Fibroblast of skin of scalp (primary cell): ENCODE measurements at regions not wholly inside any gene's neighbourhood (a gene's known extent, or its start where the extent isn't known, plus 50 kb on each side); places are given as distances from the start of the nearest gene placed in this dataset.

Experiments
- DNase-seq: peaks from one replicate; pipeline ENCODE4 v3.0.0-alpha.2; 2013

DNA sequence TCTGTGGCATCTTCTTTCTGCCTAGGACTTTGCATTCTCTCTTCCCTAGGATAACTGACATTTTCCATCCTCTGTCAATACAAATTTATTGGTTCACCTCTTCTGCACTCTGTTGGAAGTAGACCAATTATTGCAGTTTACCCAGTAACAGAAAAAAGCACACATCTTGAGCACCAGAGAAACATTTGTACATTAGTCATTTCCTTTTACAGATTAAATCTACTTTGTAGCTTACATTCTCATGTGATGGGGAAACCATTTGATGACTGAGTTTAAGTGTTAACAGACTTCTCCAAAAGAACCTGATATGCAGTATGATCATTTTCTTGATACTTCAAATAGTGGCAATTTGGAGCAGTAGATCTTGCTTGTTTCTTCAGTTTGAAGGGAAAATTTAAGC, 1098.8 kb downstream of the DTWD2 start:
- peak; percentile 20 for DNase-seq

- DNase-seq = peak; percentile 7
Observed at GRCh38 chr5:117888688-117889087, 1099.7 kb downstream of the DTWD2 start.

DNA sequence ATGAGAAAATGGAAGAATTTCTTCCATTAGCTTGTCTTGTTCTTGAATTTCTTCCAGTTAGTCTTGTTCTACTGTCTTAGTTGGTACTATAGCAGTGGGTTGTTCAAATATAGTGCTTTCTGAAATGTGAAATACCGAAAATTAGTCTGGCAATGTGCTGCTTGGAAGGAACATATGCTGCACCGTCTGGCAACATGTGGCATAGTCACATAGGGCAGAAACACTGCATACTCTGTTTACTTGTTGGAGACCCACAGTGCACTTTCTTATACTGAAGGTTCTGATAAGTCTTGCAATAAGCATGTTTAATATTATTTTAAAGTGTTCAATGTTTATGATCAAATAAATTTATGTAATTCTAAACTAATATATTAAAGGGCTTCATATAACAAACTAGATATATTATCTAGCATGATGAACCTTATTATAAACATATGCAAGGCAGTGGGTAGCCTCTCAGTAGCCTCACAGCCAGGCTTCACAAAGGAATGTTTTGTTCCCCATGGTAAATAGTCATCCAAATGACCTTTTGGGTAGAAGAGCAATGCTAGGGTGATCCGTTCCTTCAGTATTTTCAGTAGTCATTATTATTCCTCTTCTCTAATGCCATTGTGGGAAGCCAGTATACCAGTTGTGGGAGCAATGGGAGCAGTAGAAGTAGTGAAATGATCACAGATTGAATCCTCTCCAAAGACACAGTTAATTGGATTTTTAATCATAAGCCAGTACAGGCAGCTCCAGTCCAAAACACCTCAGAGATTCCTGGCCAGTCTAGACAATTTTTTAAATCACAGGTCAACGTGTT, 1106.7 kb downstream of the DTWD2 start:
- no peak for DNase-seq

GRCh38 chr5:117880932-117881331, 1107.4 kb downstream of the DTWD2 start:
- no peak for DNase-seq

DNA sequence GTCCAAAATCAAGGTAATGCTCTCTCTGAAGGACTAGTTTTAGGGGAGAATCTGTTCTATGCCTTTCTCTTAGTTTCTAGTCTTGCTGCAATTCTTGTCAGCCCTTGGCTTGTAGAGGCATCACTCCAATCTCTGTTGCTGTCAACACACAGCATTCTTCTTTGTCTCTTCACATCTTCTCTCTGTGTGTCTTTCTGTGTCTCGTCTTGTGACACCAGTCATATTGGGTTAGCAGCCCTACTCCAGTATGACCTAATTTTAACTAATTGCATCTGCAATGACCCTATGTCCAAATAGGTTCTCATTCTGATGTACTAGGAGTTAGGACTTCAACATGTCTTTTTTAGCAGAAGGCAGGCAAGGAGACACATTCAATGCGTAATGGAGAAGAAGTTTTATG, 1110.6 kb downstream of the DTWD2 start:
- no peak for DNase-seq

- no peak for DNase-seq
Observed at GRCh38 chr5:117872798-117873368, 1115.5 kb downstream of the DTWD2 start.

- DNase-seq = no peak
Observed at GRCh38 chr5:117869596-117869995, 1118.8 kb downstream of the DTWD2 start.

DNA sequence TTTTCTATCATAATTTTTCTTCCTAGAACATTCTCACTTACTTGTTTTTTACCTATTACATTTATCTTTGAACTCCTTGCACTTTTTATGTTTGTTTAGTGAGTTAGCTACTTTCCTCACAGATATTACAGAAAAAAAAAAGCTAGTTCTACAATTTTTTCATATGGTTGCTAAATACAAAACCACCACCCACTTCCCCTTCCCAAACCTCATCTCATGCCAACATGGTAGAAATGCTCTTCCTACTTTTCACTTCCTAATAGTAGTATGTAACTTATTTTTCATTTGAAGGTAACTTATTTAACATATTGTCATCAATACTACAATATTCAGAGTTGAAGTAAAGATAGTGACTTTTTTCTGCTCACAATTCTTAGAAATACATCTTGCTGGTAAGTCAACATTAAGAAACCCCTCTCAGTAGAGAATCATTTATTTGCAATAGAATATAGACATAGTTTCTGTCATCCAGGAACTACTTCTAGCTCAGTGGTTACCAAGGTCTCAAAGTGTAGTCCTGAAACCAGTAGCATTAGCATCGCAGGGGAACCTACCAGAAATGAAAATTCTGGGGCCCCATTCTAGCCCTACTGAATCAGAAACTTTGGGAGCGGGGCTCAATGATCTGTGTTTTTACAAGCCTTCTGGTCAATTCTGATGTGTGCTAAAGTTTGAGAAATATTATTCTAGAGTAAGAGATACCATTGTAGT, 1124.6 kb downstream of the DTWD2 start:
- DNase-seq = no peak

DNA sequence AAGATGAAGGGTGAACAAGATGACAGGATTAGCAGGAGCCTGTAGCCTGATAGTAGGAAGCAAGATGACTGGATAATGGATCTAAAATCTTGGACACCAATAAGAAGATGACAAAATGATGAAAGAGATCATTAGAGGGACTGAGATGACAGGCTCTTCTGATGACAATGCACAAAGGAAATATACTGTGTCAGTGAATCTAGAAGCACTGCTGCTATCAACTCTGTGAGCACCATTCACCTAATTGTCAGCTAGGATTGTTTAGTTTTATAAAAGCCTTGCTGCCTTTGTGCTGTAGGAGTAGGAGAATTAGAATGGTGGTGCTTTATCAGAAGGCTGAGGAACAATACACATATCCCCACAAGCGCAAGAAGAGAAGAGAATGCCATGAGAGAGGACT, 1127.8 kb downstream of the DTWD2 start:
- no peak for DNase-seq

- DNase-seq = no peak
Observed at GRCh38 chr5:117859176-117859575, 1129.2 kb downstream of the DTWD2 start.

GRCh38 chr5:117856713-117857112, 1131.6 kb downstream of the DTWD2 start:
- DNase-seq = no peak

DNA sequence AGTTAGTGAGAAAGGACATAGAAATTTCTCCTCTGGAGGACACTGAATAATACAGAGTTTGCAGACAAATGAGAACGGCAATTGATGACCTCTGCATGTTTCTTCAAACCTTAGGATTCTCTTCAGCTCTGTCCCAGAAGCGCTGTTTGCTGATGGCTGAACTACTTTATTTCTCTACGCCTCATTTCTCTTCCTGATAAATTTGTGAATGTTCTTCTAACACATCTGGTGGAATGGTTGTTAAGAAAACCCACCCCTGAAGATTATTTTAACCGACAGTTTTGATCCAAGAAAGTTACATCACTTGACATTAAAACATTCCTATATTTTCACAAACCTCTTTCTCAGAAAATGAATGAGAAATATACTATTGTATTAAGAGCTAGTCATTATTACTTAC, 1150.6 kb downstream of the DTWD2 start:
- no peak for DNase-seq

DNA sequence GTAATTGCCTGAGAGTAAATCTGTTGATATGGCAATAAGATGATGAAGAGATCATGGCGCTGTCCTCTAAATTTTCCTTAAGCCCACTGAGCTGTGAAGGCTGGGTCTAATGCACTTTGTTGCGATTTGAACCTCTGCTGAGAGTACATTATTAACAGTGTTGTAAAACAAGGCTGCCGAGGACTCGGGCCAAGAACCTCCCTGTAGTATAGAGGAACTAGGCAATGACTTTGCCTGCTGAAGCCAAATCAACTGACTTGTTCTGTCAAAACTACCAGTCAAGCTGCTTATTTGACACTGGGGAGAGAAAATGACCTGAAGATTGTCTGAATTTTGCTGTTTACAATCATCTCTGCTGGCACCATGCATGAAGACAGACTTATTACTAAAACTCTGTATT, 1154.7 kb downstream of the DTWD2 start:
- DNase-seq = no peak

DNA sequence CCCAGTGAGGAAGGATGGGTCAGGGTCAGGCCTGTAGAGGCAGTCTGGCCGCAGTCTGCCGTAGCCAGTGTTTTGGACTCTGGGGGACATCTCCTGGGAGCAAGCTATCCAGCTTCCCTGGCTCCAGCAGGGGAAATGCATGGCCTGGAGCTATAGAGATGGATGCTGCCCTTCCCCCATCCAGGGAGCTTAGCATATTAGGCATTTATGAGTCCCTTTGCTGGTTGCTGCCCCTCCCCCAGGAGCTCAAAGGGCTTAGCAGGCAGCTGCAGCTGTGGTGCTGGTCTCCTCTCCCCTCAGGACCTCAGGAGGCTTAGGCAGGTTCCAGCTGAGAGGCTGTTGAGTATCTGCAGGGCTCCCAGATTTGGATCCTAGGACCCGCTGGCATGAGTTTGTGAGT, 1158.7 kb downstream of the DTWD2 start:
- no peak for DNase-seq

GRCh38 chr5:117813850-117814249, 1174.5 kb downstream of the DTWD2 start:
- DNase-seq = no peak

GRCh38 chr5:117812861-117813260, 1175.5 kb downstream of the DTWD2 start:
- no peak for DNase-seq

GRCh38 chr5:117809251-117809650, 1179.1 kb downstream of the DTWD2 start:
- DNase-seq = no peak

- no peak for DNase-seq
Observed at GRCh38 chr5:117805058-117805457, 1183.3 kb downstream of the DTWD2 start.

GRCh38 chr5:117803533-117803932, 1184.8 kb downstream of the DTWD2 start:
- DNase-seq = peak; percentile 83

DNA sequence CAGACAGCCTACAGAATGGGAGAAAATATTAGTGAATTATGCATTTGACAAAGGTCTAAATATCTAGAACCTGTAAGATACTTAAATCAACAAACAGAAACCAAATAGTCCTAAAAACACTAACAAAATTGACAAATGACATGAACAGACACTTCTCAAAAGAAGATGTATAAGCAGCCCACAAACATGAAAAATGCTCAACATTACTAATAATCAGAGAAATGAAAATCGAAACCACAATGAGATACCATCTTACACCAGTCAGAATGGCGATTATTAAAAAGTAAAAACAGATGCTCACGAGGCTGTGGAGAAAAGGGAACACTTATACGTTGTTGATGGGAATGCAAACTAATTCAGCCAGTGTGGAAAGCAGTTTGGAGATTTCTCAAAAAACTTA, 1186.8 kb downstream of the DTWD2 start:
- peak; percentile 6 for DNase-seq

DNA sequence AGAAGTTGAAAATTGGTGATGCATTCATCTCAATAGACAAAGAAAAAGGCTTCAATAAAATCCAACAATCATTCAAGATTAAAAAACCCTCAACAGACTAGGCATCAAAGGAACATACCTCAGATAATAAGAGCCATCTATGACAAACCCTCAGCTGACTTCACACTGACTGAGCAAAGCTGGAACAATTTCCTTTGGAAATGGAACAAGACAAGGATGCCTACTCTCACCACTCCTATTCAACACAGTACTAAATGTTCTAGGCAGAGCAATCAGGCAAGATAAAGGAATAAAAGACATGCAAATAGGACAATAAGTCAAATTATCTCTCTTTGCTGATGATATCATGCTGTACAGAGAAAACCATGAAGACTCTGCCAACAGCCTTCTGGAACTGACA, 1188.1 kb downstream of the DTWD2 start:
- DNase-seq = no peak

DNA sequence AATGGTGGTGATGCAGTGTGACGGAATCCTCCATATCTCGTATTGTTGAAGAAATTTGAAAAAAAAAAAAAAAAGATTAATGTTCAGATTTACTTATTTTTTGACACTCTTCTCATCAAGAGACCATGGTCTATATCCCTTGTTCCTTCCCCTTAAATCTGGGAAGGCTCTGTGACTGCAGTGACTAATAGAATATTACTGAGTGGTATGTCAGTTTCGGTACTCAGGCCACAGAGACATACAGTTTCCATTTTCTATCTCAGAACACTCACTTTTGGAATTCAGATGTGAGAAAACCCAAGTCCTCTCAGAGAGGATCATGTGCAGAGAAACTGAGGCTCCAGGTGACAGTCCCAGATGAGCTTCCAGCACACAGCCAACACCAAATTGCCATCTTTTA, 1193.5 kb downstream of the DTWD2 start:
- DNase-seq = peak; percentile 26

- DNase-seq = no peak
Observed at GRCh38 chr5:117793963-117794362, 1194.4 kb downstream of the DTWD2 start.

DNA sequence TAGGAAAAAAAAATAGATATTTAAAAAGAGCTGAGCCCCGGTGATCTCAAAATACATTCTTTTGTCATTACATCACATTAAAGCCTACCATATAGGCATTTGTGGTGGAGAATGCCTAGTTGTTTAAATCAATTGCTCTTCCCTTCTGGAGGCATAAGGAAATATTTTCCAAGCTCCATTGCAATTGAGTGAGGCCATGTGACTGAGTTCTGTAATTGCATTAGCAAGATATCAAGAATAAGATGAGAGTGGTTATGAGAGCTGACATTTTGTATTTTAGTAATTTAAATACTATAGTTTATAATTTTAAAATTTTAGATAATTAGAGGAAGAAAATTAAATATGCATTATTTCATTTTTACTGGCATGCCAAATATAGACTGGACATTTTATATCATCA, 1195.9 kb downstream of the DTWD2 start:
- DNase-seq = peak; percentile 33
